ENCODE measurements at regions not wholly inside any gene's neighbourhood (a gene's known extent, or its start where the extent isn't known, plus 50 kb on each side); places are given as distances from the start of the nearest gene placed in this dataset.

DNA sequence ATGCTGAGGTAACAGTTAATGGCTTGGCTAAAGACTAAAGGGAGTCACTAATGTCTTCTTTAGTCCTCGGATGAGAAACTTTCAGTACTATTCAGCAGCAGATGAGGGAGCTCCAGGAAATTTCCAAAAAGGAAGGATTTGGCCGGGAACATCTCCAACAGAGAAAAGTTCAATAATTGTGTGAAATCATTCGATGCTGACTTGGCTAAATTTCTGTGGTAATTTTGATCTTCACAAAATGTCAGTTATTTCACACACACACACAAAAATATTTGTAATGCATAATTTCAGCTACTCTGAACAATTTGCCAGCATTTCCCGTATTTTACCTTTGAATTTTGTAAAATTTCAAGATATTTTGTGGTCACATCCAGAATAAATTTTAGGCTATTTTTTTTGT is 462.8 kb upstream of the MDFIC2 start:
- no peak for TF ChIP-seq POLR2AphosphoS5 (IDR thresholded peaks at IDR 0.05; ENCODE audit: low read depth, low read length)
- no peak for TF ChIP-seq POLR2A (IDR thresholded peaks at IDR 0.05; ENCODE audit: low read depth, low read length)
- no peak for TF ChIP-seq TAF1 (IDR thresholded peaks at IDR 0.05; ENCODE audit: borderline replicate concordance, low read depth, low read length)
